ENCODE measurements at regions not wholly inside any gene's neighbourhood (a gene's known extent, or its start where the extent isn't known, plus 50 kb on each side); places are given as distances from the start of the nearest gene placed in this dataset.

GRCh38 chr18:46269275-46269674, 165.1 kb downstream of the HAUS1 start:
- TF ChIP-seq FOXP2 (optimal IDR thresholded peaks at IDR 0.05; ENCODE audit: borderline replicate concordance, extremely low read depth, extremely low read length, insufficient read depth), result no peak
- TF ChIP-seq, protein P1, sequence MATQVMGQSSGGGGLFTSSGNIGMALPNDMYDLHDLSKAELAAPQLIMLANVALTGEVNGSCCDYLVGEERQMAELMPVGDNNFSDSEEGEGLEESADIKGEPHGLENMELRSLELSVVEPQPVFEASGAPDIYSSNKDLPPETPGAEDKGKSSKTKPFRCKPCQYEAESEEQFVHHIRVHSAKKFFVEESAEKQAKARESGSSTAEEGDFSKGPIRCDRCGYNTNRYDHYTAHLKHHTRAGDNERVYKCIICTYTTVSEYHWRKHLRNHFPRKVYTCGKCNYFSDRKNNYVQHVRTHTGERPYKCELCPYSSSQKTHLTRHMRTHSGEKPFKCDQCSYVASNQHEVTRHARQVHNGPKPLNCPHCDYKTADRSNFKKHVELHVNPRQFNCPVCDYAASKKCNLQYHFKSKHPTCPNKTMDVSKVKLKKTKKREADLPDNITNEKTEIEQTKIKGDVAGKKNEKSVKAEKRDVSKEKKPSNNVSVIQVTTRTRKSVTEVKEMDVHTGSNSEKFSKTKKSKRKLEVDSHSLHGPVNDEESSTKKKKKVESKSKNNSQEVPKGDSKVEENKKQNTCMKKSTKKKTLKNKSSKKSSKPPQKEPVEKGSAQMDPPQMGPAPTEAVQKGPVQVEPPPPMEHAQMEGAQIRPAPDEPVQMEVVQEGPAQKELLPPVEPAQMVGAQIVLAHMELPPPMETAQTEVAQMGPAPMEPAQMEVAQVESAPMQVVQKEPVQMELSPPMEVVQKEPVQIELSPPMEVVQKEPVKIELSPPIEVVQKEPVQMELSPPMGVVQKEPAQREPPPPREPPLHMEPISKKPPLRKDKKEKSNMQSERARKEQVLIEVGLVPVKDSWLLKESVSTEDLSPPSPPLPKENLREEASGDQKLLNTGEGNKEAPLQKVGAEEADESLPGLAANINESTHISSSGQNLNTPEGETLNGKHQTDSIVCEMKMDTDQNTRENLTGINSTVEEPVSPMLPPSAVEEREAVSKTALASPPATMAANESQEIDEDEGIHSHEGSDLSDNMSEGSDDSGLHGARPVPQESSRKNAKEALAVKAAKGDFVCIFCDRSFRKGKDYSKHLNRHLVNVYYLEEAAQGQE (IDR thresholded peaks at IDR 0.05; ENCODE audit: insufficient read depth in 1 of 2, low read depth in 2 of 2, low read length in 2 of 2), result no peak
- TF ChIP-seq SIN3A (IDR thresholded peaks at IDR 0.05; ENCODE audit: borderline replicate concordance, insufficient read depth, low read length), result no peak
- TF ChIP-seq TAF1 (IDR thresholded peaks at IDR 0.05; ENCODE audit: borderline replicate concordance, insufficient read depth, low read length), result no peak
- TF ChIP-seq POLR2AphosphoS5 (IDR thresholded peaks at IDR 0.05; ENCODE audit: low read depth, low read length), result no peak

DNA sequence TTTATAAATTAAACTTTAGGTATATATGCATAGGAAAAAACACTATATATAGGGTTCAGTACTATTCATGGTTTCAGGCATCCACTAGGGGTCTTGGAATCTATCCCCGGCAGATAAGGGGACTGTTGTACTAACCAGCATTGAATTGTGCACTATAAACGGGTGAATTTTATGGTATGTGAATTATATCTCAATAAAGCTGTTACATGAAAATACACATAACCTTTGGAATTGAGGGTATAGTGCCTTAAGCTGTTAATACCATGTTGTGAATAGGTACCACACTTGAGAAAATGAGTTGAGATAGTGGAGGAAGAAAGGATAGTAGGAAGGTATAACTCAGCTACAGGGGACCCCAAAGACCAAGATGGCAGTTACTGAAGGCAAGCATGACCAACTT, 167.3 kb downstream of the HAUS1 start:
- TF ChIP-seq FOXP2 (optimal IDR thresholded peaks at IDR 0.05; ENCODE audit: borderline replicate concordance, extremely low read depth, extremely low read length, insufficient read depth) (no peak), SIN3A (IDR thresholded peaks at IDR 0.05; ENCODE audit: borderline replicate concordance, insufficient read depth, low read length) (no peak)

DNA sequence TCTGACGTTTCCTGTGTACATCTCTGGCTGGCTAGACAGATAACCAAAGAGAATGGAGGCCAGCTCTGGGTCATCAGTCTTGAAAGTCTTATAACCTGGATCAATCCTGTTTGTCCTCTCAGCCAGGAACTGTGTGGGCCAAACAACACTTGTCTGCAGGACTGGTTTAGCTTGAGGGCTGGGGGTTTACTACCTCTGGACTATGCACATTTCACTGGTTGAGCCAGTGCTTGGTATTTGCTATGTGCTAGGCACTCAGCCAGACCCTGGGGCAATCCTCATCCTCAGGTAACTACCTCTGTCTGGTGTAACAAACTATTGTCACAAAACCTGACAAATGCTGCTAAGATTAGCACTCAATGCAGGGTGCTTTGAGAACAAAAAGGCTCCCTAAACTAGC, 169.7 kb downstream of the HAUS1 start:
- TF ChIP-seq POLR2AphosphoS5 (IDR thresholded peaks at IDR 0.05; ENCODE audit: low read depth, low read length) (no peak), SIN3A (IDR thresholded peaks at IDR 0.05; ENCODE audit: borderline replicate concordance, insufficient read depth, low read length) (no peak)

DNA sequence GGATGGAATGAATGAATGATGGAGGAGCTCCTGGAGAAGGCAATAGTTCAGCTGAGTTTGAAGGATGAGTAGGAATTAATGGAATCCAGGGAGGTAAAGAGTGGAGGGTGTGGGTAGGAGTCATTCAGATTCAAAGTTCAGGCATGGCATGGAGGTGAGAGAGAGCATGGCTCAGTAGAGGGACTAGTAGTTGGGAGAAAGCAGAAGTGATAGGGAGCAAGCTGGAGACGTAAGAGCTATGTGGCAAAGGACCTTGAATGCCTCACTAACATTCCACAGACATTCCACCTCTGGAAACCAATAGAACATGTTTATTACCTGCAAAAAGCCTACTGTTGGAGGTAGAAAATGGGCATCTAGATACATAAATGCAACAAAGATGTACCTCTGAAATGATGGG, 170.1 kb downstream of the HAUS1 start:
- TF ChIP-seq, protein P1 (IDR thresholded peaks at IDR 0.05; ENCODE audit: insufficient read depth in 1 of 2, low read depth in 2 of 2, low read length in 2 of 2), result no peak
- TF ChIP-seq TAF1 (IDR thresholded peaks at IDR 0.05; ENCODE audit: borderline replicate concordance, insufficient read depth, low read length), result no peak
- TF ChIP-seq SIN3A (IDR thresholded peaks at IDR 0.05; ENCODE audit: borderline replicate concordance, insufficient read depth, low read length), result no peak
- no peak for TF ChIP-seq FOXP2 (optimal IDR thresholded peaks at IDR 0.05; ENCODE audit: borderline replicate concordance, extremely low read depth, extremely low read length, insufficient read depth)
- no peak for TF ChIP-seq POLR2AphosphoS5 (IDR thresholded peaks at IDR 0.05; ENCODE audit: low read depth, low read length)

DNA sequence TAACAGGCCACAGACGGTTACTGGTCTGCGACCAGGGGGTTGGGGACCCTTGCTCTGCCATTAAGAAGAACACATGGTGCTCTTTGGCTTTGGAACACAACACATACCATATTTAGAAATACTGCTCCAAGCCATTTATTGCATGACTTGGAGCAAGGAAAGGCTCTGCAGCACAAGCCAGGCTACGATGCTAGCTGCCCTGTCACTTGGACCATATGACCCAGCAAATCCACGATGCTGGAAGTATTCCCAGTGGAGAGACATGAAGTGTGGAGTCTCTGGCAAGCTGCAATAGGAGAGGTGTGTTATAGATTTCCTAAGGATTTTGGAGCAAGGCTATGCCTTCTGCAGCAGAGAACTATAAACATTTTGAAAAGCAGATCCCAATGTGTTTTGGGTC, 171.2 kb downstream of the HAUS1 start:
- TF ChIP-seq FOXP2 (optimal IDR thresholded peaks at IDR 0.05; ENCODE audit: borderline replicate concordance, extremely low read depth, extremely low read length, insufficient read depth), result no peak
- TF ChIP-seq SIN3A (IDR thresholded peaks at IDR 0.05; ENCODE audit: borderline replicate concordance, insufficient read depth, low read length), result no peak
- TF ChIP-seq, protein P1 (IDR thresholded peaks at IDR 0.05; ENCODE audit: insufficient read depth in 1 of 2, low read depth in 2 of 2, low read length in 2 of 2), result no peak
- no peak for TF ChIP-seq TAF1 (IDR thresholded peaks at IDR 0.05; ENCODE audit: borderline replicate concordance, insufficient read depth, low read length)
- TF ChIP-seq POLR2AphosphoS5 (IDR thresholded peaks at IDR 0.05; ENCODE audit: low read depth, low read length), result no peak

DNA sequence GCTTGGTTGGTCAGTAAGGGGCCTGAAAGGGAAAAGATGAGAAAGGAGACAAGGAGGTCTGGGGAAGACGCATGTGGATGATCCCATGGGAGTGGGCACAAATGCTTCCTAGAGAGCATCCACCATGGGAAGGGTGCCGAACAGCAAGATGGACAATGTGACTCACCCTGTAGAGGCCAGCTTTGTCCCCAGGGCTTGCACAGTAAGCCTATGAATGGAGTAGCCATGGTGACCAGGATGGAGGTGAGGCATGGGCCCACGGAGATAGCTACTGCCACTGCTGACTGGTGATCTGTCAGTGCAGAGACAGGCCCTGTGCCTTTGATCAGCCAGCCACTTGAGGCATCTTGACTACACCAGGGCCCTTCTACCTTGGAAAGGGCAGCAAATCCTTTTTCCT, 172.6 kb downstream of the HAUS1 start:
- TF ChIP-seq TAF1 (IDR thresholded peaks at IDR 0.05; ENCODE audit: borderline replicate concordance, insufficient read depth, low read length), result no peak
- TF ChIP-seq, protein P1 (IDR thresholded peaks at IDR 0.05; ENCODE audit: insufficient read depth in 1 of 2, low read depth in 2 of 2, low read length in 2 of 2), result no peak
- no peak for TF ChIP-seq POLR2AphosphoS5 (IDR thresholded peaks at IDR 0.05; ENCODE audit: low read depth, low read length)
- TF ChIP-seq SIN3A (IDR thresholded peaks at IDR 0.05; ENCODE audit: borderline replicate concordance, insufficient read depth, low read length), result no peak

Data from PFSK-1 (cell line).